ENCODE measurements at regions not wholly inside any gene's neighbourhood (a gene's known extent, or its start where the extent isn't known, plus 50 kb on each side); places are given as distances from the start of the nearest gene placed in this dataset.
"Not testable (repeated sequence)": the region's sequence is repeated elsewhere in the genome, so short reads cannot be mapped to it uniquely, and the experiment has no call there.

DNA sequence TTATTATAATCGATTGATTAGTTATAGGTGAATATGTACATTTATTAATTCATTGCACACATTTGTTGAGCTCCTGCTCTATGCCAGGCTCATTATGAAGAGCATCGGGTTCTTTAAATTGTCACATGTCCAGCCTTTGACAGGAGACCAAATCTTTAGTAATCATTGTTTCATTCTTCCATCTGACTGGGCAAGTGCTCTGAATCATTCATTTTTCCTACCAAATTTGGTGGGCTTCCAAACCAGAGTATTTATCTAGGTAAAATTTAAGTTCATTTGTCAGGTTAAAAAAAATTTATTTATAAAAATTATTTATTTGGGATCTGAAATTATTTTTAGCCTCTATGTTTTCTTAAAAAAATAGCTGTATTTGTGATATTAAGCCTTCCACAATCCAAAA is 404.9 kb upstream of the MMS22L start:
- no peak for DNase-seq (ENCODE audit: low read depth)

DNA sequence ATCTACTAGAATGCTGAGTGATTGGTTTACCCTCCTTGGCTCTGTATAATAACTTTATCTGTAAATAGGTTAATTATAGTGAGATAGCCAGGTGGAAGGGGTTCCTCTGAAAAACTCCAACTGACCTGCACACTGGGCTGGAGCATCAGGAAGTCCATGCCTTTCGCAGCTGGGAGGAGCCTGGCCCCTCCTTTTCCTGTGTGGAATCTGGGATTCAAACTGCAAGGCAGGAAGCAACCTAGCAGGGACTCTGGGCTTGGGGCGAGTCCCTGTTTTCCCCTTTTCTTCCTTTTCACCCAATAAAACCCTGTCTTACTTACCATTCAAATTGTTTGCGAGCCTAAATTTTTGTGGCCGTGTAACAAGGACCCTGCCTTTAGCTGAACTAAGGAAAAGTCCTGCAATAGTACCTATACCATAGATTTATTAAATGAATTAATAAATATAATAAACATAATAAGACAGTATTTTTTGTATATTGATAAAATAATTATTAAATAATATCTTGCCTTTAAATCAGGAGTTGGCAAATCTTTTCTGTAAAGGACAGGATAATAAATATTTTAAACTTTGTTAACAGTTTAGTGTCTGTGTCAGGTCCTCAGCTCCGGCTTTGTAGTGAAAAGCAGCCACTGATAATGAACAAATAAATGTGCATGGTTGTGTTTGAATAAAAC is 406.2 kb upstream of the MMS22L start:
- no peak for DNase-seq (ENCODE audit: low read depth)

DNA sequence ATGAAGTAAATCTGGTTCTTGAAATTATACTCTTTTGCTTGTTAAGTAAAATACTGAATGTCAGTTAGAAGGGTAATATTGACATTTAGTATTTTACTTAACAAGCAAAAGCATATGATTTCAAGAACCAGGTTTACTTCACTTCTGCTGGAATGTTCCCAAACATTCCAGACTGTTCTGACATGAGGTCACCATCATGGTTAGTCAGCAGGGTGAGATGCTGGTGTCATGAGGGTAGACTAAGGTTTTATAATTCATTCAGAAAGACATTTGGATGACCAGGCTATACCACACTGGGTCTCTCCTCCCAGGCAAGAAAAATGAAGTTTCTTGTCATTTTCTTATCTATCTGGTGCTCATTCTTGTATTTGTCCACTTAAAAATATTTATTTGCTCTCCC is 414.4 kb upstream of the MMS22L start:
- no peak for DNase-seq (ENCODE audit: low read depth)

DNA sequence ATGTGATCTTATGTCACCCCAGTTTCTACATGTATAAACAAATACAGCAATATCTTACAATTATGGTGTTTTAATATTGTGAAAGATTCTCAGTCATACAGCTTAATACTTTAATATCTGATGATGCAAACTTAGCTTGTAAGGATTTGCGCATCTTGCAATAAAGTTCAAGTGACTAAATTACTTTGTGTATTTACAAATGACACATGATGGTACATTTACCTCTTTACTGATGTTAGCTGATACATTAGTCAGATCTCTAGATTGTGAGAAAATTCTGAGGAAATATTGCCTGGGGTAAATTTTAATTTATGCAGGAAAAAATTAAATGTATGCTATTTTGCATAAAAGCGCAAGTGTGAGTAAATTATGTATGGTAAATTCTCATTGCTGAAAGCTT is 418.8 kb upstream of the MMS22L start:
- DNase-seq (ENCODE audit: low read depth): no peak

DNA sequence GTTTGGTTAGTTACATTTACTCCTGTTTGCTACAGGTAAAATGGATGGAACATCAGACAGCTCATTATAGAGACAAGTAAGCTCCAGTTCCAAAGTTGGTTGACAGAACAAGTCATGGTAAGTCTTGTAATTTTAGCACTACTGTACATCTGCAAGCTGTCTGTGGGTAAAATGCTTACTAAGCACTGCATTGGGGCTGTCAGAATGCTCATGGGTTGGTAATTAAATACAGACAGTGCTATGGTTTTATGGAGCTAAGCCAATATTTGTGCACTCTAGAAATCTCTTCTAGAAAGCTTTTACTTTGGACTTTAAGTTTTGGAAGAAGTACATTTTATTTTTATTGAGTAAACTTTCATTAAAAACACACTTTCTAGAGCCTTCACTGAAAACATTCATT is 419.2 kb upstream of the MMS22L start:
- DNase-seq (ENCODE audit: low read depth): no peak

DNA sequence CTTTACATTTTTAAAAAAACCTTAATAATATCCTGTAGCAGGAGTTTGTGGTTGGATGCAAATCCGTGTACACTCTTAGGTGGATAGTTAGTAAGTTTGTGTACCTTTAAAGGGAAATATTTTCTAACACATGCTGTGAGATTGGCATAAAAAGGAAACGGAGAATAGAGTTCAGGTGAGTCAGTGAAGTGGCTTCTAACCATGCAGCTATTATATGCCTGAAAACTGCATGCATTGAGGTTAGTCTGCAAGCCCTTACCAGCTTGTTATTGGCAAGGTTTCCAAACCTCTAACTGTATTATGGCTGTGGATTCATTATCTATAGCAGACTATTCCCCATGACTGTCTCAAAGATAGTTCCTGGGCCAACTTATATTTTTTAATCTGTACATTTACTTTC is 420.6 kb upstream of the MMS22L start:
- no peak for DNase-seq (ENCODE audit: low read depth)

DNA sequence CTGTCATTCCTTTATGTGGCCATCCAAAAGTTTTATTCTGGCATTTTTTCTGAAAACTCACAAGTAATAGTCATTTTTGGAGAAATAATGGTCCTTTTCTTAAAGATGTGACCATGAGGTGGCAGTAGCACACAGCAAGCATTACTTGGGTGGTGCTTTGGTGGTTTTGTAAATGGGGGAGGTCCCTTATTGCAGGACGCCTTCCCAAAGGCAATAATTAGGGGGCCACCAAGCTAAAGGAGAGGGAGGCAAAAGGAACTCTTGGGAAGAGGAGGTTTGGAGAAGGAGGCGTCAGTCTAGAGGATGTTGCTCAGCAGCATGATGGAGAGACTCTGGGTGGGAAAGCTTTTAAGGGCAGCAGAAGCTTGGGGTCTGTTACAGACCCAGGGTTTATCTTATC is 422.6 kb upstream of the MMS22L start:
- no peak for DNase-seq (ENCODE audit: low read depth)

DNA sequence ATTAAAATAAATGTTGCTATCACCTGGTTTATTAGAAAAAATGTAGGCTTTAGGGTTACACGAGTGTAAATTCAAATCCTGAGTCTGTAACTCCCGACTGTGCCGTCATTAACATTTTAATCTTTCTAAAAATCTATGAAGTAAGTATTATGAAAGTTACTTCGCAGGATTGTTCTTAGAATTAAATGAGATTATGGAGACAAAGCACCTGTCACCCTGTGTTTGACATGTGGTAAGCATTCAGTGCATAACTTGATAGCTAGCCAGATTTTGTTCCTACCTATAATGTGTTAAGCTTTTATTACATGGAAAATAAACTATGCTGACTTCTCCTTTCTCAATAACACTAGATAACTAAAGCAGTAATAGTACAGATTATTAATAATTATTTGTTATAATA is 429.7 kb upstream of the MMS22L start:
- DNase-seq (ENCODE audit: low read depth): no peak

DNA sequence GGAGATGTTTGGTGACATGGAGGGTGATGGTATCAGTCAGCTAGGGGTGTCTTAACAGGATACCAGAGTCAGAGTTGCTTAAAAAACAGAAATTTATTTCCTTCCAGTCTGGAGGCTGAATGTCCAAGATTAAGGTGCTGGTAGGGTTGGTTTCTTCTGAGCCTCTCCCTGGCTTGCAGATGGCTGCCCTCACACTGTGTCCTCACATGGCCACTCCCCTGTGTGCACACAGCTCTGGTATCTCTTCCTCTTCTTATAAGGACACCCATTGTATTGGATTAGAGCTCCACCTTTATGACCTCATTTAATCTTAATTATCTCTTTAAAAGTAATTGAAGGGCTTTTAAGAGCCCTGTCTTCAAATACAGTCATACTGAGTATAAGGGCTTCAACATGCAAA is 431.8 kb upstream of the MMS22L start:
- no peak for DNase-seq (ENCODE audit: low read depth)

DNA sequence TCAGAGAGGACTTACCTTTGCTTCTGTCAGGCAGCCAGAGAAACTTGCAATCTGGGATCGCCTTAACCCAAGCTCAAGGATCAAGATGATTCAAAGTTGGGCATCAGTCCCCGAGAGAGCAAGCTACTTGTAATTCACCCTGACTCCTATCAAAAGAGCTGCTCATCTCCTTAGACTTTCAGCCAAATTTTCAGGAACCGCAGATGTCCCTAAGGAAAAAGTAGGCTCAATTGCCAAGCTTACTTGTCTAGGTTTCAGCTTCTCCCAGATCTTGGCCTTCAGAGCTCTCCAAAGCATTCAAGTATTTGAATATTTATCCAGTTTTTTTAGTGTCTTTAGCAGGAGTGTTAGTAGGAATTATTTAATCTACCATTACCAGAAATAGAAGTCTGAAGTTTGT is 434.1 kb upstream of the MMS22L start:
- DNase-seq (ENCODE audit: low read depth): no peak

DNA sequence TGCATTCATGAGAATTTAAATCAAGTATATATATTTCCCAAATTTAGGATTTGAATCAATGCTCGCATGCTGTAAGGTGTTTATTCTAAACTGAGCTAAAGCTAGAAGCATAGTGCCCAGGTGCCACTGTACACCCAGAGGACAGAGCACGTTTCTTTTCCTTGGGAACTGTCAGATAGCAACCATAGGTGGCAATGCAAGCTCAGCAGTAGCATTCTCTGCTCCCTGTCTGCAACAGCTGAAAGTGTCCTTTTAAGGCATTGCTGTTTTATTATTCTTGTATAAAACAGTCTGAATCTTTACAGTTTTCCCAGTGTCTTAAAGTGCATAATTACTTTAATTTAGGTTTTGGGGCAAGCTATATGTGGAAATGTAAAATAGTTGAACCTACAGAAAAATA is 443.4 kb upstream of the MMS22L start:
- no peak for DNase-seq (ENCODE audit: low read depth)

DNA sequence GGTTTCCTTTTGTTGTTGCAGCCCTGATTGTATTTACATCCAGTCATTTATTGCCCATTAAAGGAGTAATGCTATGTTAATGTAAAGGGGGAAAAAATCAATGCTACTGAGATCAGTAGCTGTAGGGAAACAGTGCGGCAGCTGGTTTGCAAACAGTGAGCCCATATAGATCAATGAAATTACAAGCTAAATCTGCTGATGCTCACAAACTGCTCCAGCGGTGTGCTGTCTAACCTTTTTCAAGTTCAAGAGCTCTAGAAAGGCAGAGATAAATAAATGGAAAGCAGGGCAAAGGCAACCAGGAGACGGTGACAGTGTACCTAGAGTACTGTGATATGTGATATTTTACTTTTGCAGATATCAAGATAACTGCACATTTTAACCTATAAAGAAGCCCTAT is 449.0 kb upstream of the MMS22L start:
- DNase-seq (ENCODE audit: low read depth): no peak

DNA sequence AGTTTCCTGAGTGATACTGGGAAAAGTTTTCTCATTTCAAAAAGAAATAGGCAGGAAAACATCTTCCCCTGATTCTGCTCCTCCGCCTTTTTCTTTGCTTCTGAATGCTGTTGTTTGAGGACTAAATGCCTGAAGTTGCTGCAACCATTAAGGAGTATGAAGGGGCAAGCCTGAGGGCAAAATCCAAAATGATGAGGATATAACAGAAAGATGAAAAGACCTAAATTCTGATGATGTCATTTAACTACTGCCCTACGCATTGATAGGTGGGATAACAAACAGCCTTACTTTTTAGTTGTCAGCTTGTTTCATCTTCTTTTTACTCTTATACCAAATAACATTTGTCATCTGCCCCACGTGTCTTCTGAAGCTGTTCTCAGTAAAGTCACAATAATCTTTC is 474.6 kb upstream of the MMS22L start:
- DNase-seq (ENCODE audit: low read depth): no peak

DNA sequence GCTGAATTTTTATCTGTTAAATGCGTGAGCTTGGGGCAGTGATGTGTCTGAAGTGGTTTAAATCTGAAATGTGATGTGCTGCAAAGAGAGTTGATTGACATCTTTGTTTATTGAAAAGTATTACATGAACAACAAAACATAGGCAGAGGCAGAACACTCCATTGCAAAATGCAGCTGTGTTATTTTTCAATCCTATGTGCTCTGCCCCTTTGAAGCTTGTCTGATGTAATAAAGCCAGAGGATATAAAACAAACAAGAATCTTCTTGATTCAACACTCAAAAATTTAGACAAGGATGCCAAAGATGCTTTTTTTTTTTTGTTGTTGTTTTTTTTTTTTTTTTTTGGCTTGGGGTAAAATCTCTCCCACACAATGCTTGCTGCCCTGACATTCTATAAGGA is 482.4 kb upstream of the MMS22L start:
- DNase-seq (ENCODE audit: low read depth): no peak

DNA sequence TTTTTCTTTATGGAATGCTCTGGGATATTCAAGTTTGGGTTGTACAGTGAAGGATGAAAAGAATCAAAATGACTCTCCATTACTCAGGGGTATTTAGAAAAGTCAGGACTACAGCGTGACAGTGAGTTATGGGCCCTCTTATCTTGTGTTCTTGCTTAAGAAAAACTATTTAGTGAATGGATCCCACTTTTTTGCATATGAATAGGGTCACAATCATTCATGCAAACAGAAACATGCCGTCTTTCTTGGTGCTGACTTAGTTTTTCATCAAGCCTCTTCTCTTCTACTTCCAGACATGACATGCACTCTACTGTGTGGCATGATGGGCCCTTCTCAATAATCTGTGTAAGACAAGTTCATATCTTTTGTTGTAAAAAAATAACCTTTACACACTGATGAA is 488.4 kb upstream of the MMS22L start:
- no peak for DNase-seq (ENCODE audit: low read depth)

DNA sequence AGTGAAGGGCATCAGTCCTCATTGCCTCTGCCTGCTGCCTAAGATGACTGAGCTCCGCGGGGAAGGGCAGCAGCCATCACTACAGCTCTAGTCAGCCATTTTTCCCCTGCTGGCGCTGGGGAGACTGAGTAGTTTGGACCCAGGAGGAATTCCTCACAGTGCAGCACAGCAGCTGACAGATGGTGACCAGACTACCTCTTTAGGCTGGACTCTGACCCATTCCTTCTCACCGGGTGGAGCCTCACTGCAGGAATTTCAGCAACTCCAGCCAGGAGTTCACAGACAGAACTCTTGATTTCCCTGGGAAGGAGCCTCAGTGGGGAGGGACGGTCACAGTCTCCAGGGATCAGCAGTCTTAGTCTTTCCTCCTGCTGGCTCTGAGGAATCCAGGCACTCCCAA is 492.0 kb upstream of the MMS22L start:
- DNase-seq (ENCODE audit: low read depth): no peak

DNA sequence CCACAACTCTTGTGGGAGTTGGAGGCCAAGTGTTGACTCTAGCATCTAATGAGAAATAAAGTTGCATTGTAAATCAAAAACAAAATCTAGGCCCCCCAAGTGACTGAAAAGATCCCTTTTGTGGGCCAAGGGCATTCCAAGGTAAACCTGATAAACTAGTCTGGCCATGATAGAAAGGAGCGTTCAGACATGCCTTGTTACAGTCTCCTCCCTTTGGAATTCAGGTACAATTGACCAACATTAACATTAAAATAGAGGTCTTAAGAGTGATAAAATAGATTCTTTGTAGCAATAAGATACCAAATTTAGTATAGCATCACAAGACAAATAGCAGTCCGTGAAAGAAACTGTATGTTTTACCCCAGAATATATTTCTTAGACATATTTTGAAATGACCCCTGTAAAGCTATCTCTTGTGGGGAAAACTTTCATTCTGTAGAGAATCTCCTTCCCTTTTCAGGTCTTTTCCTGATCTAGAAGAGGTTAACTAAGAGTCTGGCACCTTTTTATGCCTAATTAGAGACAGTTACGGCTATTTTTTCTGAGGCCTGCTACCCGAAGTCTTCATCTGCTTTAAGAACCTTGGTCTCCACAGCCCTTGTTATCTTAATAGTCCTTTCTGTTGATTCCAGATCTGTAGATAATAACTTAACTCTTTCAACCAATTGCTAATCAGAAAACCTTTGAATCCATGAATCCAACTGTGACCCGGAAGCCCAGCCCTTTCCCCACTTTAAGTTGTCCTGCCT is 495.4 kb upstream of the MMS22L start:
- DNase-seq (ENCODE audit: low read depth): no peak

DNA sequence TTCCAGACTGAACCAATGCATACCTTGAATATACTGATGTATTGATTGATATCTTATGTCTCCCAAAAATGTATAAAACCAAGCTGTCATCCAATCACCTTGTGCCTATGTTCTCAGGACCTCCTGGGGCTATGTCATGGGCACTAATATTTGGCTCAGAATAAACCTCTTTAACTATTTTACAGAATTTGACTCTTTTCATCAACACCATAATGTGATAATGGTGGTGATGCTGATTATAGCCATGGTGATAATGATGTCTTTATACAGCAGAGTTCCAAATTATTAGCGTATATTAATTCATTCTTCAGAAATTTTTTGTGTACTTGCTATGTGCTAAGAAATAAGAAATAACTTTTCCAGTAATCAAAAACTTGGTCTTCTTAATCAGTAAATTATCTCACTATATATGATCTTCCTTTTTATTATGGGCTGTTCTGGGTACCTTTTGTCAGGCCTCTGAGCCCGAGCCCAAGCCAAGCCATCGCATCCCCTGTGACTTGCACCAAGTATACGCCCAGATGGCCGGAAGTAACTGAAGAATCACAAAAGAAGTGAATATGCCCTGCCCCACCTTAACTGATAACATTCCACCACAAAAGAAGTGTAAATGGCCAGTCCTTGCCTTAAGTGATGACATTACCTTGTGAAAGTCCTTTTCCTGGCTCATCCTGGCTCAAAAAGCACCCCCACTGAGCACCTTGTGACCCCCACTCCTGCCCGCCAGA is 496.2 kb upstream of the MMS22L start:
- DNase-seq (ENCODE audit: low read depth): not testable (repeated sequence)

DNA sequence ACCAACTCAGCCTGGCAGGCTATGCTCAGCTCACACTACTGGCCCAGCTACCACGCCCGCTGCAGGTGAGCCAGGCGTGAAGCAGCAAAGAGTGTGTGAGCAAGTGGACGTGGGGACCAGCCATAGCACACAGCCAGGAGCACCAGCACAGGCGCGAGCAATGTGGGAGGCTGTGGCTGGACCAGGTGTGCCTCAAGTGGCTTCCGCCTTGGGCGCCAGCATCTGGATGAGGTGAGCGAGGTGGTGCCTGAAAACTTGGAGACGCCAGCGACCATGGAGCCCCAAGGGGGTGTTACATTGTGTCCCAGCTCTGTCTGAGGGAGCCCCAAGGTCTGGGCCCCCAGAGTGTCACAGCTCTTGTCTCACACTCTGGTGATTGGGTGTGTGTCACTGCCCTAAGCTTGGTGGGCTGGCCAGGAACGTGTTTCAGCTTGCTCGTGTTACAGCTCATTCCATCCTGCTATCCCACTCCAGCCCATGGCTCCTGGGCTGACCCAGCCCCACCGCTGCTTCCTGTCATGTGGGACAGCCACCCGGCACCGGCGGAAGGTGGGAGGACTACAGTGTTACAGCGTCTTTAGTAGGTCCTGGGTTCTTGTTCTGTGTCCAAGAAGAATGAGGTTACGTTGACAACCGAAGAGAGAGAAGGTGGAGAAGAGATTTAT is 508.0 kb upstream of the MMS22L start:
- DNase-seq (ENCODE audit: low read depth): no peak

DNA sequence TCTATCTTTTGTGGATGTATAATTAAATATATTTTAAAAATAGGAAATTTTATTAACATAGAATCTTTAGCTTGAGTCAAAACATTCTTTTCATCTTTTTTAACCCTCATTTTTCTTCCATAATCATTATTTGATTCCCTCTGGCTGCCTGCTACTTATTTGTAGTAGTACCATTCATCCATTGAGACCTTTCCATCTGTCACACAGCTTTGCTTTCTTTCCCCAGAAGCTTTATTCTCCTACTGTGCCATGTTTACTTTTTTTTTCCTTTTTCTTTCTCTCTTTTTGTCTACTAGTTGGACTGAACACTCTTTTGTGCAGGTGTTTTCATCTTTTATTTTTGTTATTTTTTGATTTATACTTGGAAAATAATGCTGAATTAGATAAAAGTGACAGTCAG is 522.6 kb upstream of the MMS22L start:
- DNase-seq (ENCODE audit: low read depth): no peak

DNA sequence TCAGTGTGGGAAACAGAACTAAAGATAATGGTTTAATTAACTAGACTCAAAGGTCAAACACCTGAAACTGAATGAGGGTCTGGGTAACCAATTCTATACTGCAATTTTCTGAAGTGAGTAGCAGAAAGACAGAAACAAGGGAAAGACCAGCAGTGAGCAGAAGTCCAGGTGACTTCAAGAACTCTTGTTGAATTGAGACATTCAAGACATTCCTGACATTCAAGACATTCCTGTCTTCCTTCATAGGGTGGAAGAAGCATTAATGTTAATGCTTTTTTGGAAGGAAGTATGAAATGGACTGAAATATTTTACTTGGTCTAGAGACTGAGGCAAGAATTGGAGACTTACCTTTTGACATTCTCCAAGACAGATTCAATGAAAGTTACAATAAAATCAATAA is 529.9 kb upstream of the MMS22L start:
- DNase-seq (ENCODE audit: low read depth): no peak

DNA sequence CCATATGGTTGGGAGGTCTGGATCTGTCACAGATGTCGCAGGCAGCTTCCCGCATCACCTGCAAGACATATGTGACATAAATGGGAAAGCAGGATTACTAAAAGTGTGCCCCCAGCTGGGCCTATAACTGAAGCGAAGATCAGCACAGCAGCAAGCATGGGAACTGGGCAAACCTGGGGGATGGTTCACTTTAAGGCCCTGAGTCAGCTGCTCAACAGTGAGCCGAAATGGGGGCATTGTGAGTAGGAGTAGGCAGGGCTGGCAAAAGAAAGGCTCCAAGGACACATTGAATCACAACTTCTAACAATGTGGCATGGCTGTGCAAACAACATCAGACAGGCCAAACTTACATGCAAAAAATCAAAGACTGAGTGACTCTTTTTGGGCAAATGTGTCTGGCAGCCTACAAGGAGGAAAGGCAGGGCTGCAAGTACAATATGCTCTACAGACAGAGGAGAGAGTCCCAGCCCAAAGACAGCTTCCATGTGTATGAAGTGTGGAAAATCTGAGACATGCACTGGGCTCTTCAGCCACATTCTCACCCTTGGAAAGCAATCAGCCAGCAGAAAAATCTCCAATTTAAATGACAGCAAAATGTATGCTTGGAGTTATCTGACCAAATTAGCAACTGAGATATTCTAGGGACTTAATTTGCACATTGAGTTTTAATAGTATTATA is 531.0 kb upstream of the MMS22L start:
- DNase-seq (ENCODE audit: low read depth): no peak

Measured in stimulated activated CD8-positive, alpha-beta memory T cell treated with anti-CD3 and anti-CD28 coated beads, Interleukin-15, amount 100 ng/mL, for 24 hours (primary cell).